Dermis microvascular lymphatic vessel endothelial cell (primary cell): ENCODE measurements at regions not wholly inside any gene's neighbourhood (a gene's known extent, or its start where the extent isn't known, plus 50 kb on each side); places are given as distances from the start of the nearest gene placed in this dataset.

Experiments used
- DNase-seq, 2 donors: peaks; one replicate each; pipeline versions ENCODE4 v3.0.0 to v3.0.0-alpha.2; 2010; ENCODE audit warnings: low read depth in 2 of 2

- no peak for DNase-seq
Measured at GRCh38 chr5:67481362-67481761, 284.8 kb upstream of the CD180 start.

GRCh38 chr5:67478337-67478736, 281.7 kb upstream of the CD180 start:
- no peak for DNase-seq

GRCh38 chr5:67476995-67477394, 280.4 kb upstream of the CD180 start:
- no peak for DNase-seq

GRCh38 chr5:67476531-67476930, 279.9 kb upstream of the CD180 start:
- DNase-seq: no peak

GRCh38 chr5:67475489-67475888, 278.9 kb upstream of the CD180 start:
- no peak for DNase-seq

GRCh38 chr5:67474597-67475238, 278.1 kb upstream of the CD180 start:
- DNase-seq: no peak

- no peak for DNase-seq
Measured at GRCh38 chr5:67467110-67467509, 270.5 kb upstream of the CD180 start.

- DNase-seq: no peak
Measured at GRCh38 chr5:67465537-67466207, 269.1 kb upstream of the CD180 start.

- DNase-seq: no peak
Measured at GRCh38 chr5:67462147-67462546, 265.5 kb upstream of the CD180 start.

- DNase-seq: no peak
Measured at GRCh38 chr5:67459253-67459652, 262.7 kb upstream of the CD180 start.

- no peak for DNase-seq
Measured at GRCh38 chr5:67455970-67456369, 259.4 kb upstream of the CD180 start.

GRCh38 chr5:67454957-67455561, 258.5 kb upstream of the CD180 start:
- no peak for DNase-seq

GRCh38 chr5:67453111-67453905, 256.7 kb upstream of the CD180 start:
- no peak for DNase-seq

GRCh38 chr5:67451640-67452279, 255.2 kb upstream of the CD180 start:
- DNase-seq: no peak

GRCh38 chr5:67447732-67448131, 251.1 kb upstream of the CD180 start:
- DNase-seq: no peak

GRCh38 chr5:67437905-67438845, 241.6 kb upstream of the CD180 start:
- peak; percentile 30 to 61 for DNase-seq

- DNase-seq: no peak
Measured at GRCh38 chr5:67435032-67435431, 238.4 kb upstream of the CD180 start.

GRCh38 chr5:67434466-67434865, 237.9 kb upstream of the CD180 start:
- DNase-seq: no peak

GRCh38 chr5:67432606-67433005, 236.0 kb upstream of the CD180 start:
- DNase-seq: peak in 1 of 2 donors; percentile 32

GRCh38 chr5:67431191-67431590, 234.6 kb upstream of the CD180 start:
- DNase-seq: no peak
